Stomach (tissue), 8 donors: ENCODE measurements at regions not wholly inside any gene's neighbourhood (a gene's known extent, or its start where the extent isn't known, plus 50 kb on each side); places are given as distances from the start of the nearest gene placed in this dataset.

ENCODE experiments used
- DNase-seq, 2 donors: peaks; one replicate each; pipeline versions ENCODE4 v3.0.0 to v3.0.0-alpha.2; 2013 to 2019
- H3K27ac ChIP-seq, 5 donors: fragments of 200-600 bp in 4 of 5; sonication (generic) in 4 of 5; one replicate each; pipeline ENCODE4 v1.5.1; 2013 to 2019; ENCODE audit warnings: mild to moderate bottlenecking in 1 of 5, moderate library complexity in 1 of 5
- H3K27me3 ChIP-seq, 3 donors: fragments of 200-600 bp; sonication (generic); one replicate each; pipeline ENCODE4 v1.5.1; 2017 to 2019; ENCODE audit warnings: mixed run types in 1 of 3
- H3K36me3 ChIP-seq, 4 donors: fragments of 200-600 bp; sonication (generic); 1 replicate in 3 of 4; 2 replicates in 1 of 4; pipeline ENCODE4 v1.5.1; 2016 to 2019
- H3K4me1 ChIP-seq, 4 donors: fragments of 200-600 bp; sonication (generic); one replicate each; pipeline ENCODE4 v1.5.1; 2016 to 2019
- H3K4me3 ChIP-seq, 4 donors: fragments of 200-600 bp; sonication (generic) in 3 of 4; one replicate each; pipeline ENCODE4 v1.5.1; 2016 to 2019; ENCODE audit warnings: mild to moderate bottlenecking in 1 of 4
- H3K9me3 ChIP-seq, 4 donors: fragments of 200-600 bp; sonication (generic); one replicate each; pipeline ENCODE4 v1.5.1; 2016 to 2019
- EP300 ChIP-seq: sonication (generic); formaldehyde crosslinking; IDR thresholded peaks from one replicate; pipeline ENCODE4 v1.6.1; 2017; ENCODE audit warnings: antibody characterized with exemption
- POLR2A ChIP-seq, 4 donors: fragments of 450-650 bp; IDR thresholded peaks; one replicate each; pipeline ENCODE4 v1.6.1; 2016; ENCODE audit warnings: antibody characterized with exemption in 4 of 4, control low read depth in 2 of 4, mild to moderate bottlenecking in 1 of 4, moderate library complexity in 1 of 4
- POLR2AphosphoS5 ChIP-seq, 3 donors: sonication (generic); formaldehyde crosslinking; IDR thresholded peaks; one replicate each; pipeline ENCODE4 v1.6.1; 2016; ENCODE audit warnings: antibody characterized with exemption in 3 of 3
- WGBS, 5 donors: extraction: QIAGEN DNeasy Blood & Tissue Kit in 3 of 5; methylation state at CpG; one replicate each; pipeline versions ENCODE4 v1.1.5 to v1.1.7; 2013 to 2018; 5-methylcytosine and 5-hydroxymethylcytosine counted together
- intact Hi-C: fragments of 100-400 bp; cut with DNase I; formaldehyde crosslinking; loops from one replicate; pipeline ENCODE4 v1.15.1; 2023; ENCODE audit warnings: low total_unique reads
- TF ChIP-seq, protein P1 (sequence below), 7 experiments: fragments of 450-650 bp in 4 of 7; fragments of 200-600 bp in 3 of 7; sonication (generic) in 3 of 7; IDR thresholded peaks; one replicate each; pipeline ENCODE4 v1.5.1; 2016 to 2019; ENCODE audit warnings: antibody characterized with exemption in 7 of 7, control low read depth in 2 of 7, mild to moderate bottlenecking in 1 of 7
- donor health status: healthy with polysubstance abuse.
- donor health status: Bipolar disorder and iron deficiency.
- donor health status: healthy.

DNA sequence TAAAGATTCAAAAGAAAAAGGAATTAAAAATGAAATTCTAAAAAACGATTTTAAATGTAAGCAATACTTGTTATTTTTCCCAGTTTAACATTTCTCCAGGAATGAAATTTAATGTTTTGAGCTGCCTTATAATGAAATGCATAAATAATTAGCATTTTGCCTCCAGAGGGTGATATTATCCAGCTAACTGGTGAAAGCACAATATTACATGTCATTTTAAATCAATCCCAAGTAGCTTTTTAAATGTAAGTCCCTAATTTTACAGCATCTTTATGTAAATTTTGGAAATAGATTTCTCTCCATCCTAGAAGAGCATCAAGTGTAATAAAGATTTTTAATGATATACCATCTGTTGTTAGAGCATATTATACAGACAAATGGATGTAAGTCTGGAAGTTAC is 139.1 kb upstream of the P2RY1 start:
- H3K36me3 ChIP-seq = no peaks in the 10 kb centered on the region
- no peak overlapping the region for H3K27ac ChIP-seq
- no peaks in the 10 kb centered on the region for H3K27me3 ChIP-seq
- H3K4me3 ChIP-seq = no peak overlapping the region
- TF ChIP-seq POLR2AphosphoS5 (IDR thresholded peaks at IDR 0.05) (no peak), POLR2A (IDR thresholded peaks at IDR 0.05) (no peak), EP300 (no peak)
- TF ChIP-seq, protein P1, sequence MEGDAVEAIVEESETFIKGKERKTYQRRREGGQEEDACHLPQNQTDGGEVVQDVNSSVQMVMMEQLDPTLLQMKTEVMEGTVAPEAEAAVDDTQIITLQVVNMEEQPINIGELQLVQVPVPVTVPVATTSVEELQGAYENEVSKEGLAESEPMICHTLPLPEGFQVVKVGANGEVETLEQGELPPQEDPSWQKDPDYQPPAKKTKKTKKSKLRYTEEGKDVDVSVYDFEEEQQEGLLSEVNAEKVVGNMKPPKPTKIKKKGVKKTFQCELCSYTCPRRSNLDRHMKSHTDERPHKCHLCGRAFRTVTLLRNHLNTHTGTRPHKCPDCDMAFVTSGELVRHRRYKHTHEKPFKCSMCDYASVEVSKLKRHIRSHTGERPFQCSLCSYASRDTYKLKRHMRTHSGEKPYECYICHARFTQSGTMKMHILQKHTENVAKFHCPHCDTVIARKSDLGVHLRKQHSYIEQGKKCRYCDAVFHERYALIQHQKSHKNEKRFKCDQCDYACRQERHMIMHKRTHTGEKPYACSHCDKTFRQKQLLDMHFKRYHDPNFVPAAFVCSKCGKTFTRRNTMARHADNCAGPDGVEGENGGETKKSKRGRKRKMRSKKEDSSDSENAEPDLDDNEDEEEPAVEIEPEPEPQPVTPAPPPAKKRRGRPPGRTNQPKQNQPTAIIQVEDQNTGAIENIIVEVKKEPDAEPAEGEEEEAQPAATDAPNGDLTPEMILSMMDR (IDR thresholded peaks at IDR 0.05) = no peak
- no peak for DNase-seq
- no peaks in the 10 kb centered on the region for H3K4me1 ChIP-seq
- WGBS, 5 donors = 51 to 72% (median 63%) methylated on average over 1 of the region's 1 CpG
- intact Hi-C loops = no loop called here
- H3K9me3 ChIP-seq = no peaks in the 10 kb centered on the region

DNA sequence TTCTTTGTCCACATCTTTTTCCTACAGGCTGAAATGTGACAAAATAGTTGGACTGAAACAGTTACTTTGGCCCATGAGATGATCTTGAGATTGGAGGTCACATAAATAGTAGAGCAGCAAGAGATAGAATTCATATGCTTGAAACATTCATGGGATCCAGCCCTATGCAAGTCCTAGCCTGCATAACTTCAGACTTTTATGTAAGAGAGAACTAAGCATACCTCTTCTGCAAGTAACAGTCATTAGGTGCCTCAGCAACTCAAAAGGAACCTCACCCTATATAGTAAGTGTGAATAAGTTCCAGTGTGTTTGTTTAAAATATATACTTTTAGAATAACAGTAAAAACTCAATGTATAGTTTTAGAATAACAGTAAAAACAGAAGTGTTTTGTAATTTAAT is 138.0 kb upstream of the P2RY1 start:
- no peaks in the 10 kb centered on the region for H3K27me3 ChIP-seq
- no peaks in the 10 kb centered on the region for H3K4me1 ChIP-seq
- H3K36me3 ChIP-seq = no peaks in the 10 kb centered on the region
- no peak overlapping the region for H3K27ac ChIP-seq
- intact Hi-C loops = no loop called here
- H3K4me3 ChIP-seq = no peak overlapping the region
- DNase-seq = no peak
- no peak for TF ChIP-seq EP300
- no peak for TF ChIP-seq POLR2A (IDR thresholded peaks at IDR 0.05)
- TF ChIP-seq, protein P1 (IDR thresholded peaks at IDR 0.05) = no peak
- no peak for TF ChIP-seq POLR2AphosphoS5 (IDR thresholded peaks at IDR 0.05)
- no peaks in the 10 kb centered on the region for H3K9me3 ChIP-seq

DNA sequence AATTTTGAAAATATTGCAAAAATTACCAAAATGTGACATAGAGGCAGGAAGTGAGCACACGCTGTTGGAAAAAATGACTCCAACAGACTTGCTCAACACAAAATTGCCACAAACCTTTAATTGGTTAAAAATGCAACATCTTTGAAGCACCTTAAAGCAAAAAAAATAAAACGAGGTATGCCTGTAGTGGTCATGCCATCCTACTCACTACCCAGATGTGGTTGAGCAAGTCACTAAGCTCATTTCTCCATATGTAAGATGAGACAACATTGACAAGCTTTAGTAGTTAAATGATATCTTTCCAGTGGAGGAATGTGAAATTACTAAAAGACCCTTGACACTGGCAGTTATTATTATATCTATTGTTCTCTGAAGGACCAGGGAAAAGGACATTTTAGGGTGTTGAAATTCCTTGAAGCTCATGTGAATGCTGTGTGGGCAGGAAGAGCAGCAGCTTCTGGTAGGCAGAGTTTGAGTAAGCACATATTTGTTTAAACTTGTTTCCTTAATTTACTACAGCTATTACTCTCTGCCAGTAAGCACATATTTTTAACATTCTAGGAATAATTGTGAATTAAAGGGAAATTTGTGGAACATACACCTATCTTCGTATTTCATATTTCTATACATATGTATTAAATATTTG is 131.6 kb upstream of the P2RY1 start:
- TF ChIP-seq, protein P1 (IDR thresholded peaks at IDR 0.05) = no peak
- no peak for TF ChIP-seq POLR2AphosphoS5 (IDR thresholded peaks at IDR 0.05)
- no peak for TF ChIP-seq EP300
- no peak for TF ChIP-seq POLR2A (IDR thresholded peaks at IDR 0.05)
- intact Hi-C loops = no loop called here
- no peak overlapping the region for H3K4me3 ChIP-seq
- 58 to 63% (median 61%) methylated on average over 3 of the region's 3 CpGs for WGBS, 5 donors
- no peak for DNase-seq
- no peaks in the 10 kb centered on the region for H3K4me1 ChIP-seq
- no peak overlapping the region for H3K27ac ChIP-seq
- no peaks in the 10 kb centered on the region for H3K9me3 ChIP-seq
- no peaks in the 10 kb centered on the region for H3K36me3 ChIP-seq
- H3K27me3 ChIP-seq = no peaks in the 10 kb centered on the region

DNA sequence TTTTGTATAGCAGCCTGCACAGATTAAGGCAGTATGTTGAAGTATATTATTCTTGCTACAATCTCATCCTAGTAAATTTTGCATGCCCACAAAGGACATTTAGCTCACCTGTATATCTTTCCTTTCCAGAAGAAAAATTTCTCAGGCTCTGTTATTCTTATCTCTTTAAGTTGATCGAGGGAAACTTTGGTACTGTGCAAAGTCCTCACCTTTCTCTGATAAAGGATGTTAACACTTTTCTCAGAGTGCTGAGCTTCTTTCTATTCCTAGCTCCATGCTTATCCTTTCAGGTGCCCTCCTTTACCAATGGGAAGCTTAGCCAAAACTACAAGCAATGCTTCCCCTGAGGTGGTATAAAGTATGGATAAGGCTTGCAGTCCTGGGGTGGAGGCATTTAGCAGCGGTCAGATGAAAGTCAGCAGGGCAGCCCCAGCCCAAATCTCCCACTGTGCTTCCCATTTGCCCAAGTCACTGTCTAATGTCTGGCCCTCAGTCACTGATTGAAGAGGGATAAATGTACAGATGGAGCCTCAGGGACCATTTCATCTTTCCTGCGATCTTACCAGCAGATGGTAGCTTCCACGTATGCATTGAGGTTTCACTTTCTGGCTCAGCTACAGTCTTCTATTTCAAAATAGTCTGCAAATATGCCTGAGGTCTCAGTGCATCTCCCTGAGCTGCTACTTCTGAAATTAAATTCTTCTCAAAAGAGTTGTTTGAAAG is 127.8 kb upstream of the P2RY1 start:
- WGBS, 5 donors = 42 to 59% (median 58%) methylated on average over 4 of the region's 4 CpGs
- TF ChIP-seq POLR2AphosphoS5 (IDR thresholded peaks at IDR 0.05) = no peak
- TF ChIP-seq POLR2A (IDR thresholded peaks at IDR 0.05) = no peak
- TF ChIP-seq EP300 = no peak
- TF ChIP-seq, protein P1 (IDR thresholded peaks at IDR 0.05) = no peak
- DNase-seq = peak in 1 of 2 donors; percentile 29
- Histone ChIP-seq H3K9me3 (no peaks in the 10 kb centered on the region), H3K36me3 (no peaks in the 10 kb centered on the region), H3K4me1 (no peaks in the 10 kb centered on the region), H3K27me3 (no peaks in the 10 kb centered on the region), H3K4me3 (no peak overlapping the region), H3K27ac (no peak overlapping the region)
- intact Hi-C loops = no loop called here
